Stimulated activated CD4-positive, alpha-beta T cell treated with anti-CD3 and anti-CD28 coated beads, Interleukin-4, amount 100 ng/mL, for 48 hours (primary cell): ENCODE measurements at regions not wholly inside any gene's neighbourhood (a gene's known extent, or its start where the extent isn't known, plus 50 kb on each side); places are given as distances from the start of the nearest gene placed in this dataset.
"Not testable (repeated sequence)": the region's sequence is repeated elsewhere in the genome, so short reads cannot be mapped to it uniquely, and the experiment has no call there.

Experiments used
- DNase-seq, 2 donors: peaks; one replicate each; pipeline ENCODE4 v3.0.0-alpha.2; 2020; ENCODE audit warnings: low read depth in 2 of 2

DNA sequence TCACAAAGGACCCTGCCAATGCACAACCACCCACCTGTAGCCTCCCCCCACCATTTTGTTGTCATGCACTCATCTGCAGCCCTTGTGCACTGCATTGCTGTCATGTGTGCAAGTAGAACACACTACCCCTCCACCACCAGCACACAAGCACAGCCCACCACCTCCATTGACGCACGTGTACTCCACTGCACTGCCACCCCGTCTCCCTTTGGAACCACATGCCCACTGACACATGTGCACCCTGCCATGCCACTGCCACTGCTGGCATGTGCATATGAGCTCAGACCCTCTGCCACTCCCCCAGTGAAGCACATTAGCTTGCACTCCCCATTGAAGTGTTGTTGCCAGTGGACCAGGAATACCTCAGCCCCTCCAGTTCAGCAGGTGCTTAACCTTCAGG lies 530.3 kb upstream of the ACO1 start:
- DNase-seq = no peak

GRCh38 chr9:31868830-31869229 lies 515.6 kb upstream of the ACO1 start:
- no peak for DNase-seq

DNA sequence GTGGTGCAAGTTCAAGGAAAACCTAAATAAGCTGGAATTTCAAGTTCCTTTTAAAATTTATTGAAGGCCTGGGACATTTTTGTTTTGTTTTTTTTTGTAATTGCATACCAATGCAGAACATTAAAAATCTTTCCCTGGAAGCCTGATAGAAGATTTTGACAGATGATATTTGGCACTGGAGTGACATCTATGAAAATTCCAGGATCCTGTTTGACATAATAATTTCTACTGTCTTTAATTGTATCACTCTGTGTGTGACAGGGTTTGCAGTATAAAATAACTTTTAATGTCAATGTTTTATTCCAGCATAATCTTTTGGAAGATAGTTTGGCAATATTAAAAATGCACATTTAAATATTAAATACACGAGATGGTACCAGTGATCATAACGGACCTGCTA lies 514.2 kb upstream of the ACO1 start:
- no peak for DNase-seq

DNA sequence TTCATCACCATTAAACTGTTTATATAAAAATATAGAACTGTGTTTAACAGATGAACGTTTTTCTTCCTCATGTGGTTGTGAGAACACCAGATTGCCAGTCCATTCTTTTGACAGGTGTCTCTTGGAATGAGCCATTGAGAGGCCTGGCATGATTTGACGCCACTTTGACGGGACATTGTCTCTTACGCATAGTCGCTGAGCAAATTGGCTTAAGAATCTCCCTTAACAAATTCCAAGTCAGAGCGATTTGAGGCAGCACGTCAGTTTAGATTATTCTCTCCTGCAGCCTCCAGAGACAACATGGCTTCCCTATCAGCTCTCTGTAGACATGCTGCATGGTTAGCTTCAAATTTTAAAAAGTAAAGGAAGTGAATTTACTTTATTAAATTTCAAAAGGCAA lies 510.7 kb upstream of the ACO1 start:
- DNase-seq = no peak

DNA sequence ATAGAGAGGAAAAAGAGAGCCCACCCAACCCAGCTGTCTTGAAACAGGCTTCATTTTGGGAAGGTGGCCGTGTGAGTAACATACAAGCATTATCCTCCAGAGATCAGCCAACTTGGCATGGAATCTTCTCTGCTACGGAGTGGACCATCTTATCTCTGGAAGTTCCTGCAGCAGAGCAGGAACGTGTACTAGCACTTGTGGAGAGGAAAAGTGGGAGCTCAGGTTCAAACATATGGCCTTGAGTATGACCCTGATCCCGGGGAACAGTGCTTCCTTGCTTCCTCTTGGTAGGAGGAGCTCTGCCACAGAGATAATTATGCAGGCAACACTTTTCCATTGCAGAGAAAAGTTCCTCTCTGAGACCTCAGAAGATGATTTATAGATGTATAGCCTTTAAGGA lies 490.4 kb upstream of the ACO1 start:
- DNase-seq = no peak

- DNase-seq = no peak
These were observed 476.1 kb upstream of the ACO1 start for GRCh38 chr9:31908158-31908890.

- DNase-seq = no peak
These were observed 475.5 kb upstream of the ACO1 start for GRCh38 chr9:31908891-31909480.

DNA sequence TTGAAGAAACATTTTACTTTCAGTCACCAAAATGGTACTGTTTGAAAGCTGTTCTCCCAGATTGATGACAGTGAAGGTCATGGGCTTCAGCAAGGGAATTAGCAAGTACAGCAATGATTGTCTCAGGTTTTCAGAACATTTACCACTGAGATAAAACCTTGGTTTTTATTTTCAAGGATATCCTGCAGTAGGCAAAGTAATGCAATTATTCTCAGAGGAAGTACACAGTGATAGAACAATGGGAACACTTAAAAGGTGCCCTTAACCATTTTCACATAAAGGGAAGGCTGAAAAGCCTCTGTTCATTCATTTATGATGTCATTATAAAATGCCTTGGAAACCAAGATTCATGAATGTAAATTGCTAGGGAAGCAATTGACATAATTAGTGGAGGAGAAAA lies 471.8 kb upstream of the ACO1 start:
- no peak for DNase-seq

DNA sequence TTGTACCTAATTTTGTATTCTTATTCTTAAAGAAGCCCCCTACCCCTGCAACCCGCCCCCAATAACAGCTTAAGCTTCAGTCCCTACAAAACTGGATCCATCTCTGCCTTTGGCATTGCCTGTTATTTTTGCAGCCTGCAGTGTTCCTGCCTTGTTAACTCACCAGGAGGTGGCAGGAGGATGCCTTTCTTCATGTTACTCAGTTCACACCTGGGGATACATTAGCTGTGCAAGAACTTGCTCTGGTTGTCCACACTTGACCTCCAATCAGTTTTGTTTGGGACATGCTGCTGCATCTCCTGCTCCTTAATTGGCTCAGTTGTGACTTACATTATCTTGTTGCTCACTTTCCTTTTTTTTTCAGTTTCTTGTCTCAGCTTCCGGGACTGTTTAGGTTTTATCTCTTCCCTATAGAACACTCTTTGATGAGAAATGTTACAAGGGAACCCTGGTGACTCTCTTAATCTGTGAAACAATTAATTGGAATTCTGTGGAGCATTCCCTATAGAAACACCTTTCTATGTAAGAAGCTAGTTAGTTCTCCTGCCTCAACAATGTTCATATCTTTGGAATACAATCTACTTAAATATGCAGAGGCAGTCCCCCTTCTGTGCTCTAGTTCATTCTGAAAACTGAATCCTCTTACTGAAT lies 467.7 kb upstream of the ACO1 start:
- no peak for DNase-seq

GRCh38 chr9:31937737-31938136 lies 446.7 kb upstream of the ACO1 start:
- DNase-seq = not testable (repeated sequence)

GRCh38 chr9:31950756-31951155 lies 433.7 kb upstream of the ACO1 start:
- no peak for DNase-seq

- no peak for DNase-seq
These were observed 425.9 kb upstream of the ACO1 start for GRCh38 chr9:31958572-31958971.

GRCh38 chr9:31969552-31969951 lies 414.9 kb upstream of the ACO1 start:
- DNase-seq = no peak

DNA sequence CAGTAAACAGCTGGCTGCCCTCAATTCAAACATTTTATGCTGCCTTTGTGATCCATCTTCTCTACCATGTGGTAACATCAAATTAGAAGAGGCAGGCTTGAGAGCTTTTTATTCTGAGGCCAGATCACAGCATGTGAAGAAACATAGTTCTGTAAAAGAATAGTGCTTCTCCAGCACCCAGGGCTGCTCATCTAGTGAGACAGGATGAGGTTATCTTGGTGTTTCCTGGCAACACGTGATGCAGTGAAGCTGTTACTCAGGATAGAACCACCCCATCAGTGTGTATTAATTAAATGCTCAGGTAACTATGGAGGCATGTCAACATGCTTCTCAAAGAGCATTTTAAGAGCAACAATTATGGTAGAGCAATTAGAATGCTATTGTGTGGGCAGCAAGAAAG lies 400.5 kb upstream of the ACO1 start:
- DNase-seq = no peak

DNA sequence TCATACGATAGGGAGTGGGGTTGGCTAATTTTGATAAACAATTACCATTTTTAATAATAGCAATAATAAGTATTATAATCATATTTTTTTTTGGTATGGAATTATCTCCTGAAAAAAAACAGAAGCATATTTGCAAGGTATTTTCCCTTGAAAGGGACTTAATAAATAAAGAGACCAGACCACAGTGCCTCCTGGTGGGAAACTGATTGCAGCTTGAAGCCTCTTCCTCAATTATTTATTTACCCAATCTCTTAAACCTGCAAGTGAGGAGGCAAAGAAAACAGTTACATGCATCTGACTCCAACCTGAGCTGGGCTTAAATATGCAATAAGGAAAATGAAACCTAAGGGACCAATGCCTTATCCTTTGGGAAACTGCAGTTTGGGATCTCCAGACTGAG lies 388.1 kb upstream of the ACO1 start:
- no peak for DNase-seq

DNA sequence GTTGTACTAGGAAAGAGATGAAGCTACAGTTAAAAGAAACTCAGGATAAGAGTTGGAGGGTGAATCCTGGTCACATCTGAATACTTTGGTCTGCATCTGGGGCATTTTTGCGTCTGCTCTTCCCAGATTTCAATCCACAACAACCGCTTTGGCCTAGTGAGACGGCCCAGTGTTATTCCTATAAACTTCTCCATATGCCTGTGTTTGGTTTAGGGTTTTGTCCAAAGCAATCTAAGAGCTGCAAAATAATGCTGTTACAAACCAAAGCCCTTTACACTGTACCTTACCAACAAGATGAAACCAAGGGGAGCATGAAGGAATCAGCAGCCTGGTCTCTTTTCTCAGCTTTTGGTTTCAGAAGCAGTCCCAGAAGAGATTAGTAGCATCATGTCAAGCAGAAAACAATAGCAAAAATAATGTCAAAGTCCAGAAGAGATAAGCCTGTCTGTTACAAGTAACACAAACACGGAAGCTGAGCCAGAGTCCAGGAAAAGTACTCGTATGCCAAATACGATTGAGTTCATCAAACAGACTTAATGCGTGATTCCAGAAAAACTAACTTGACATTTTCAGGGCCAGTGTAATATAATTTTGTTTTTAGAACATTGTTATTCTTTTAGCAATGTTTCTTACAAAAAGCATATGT lies 379.9 kb upstream of the ACO1 start:
- DNase-seq = no peak

- no peak for DNase-seq
These were observed 374.1 kb upstream of the ACO1 start for GRCh38 chr9:32010322-32010721.

- DNase-seq = no peak
These were observed 373.4 kb upstream of the ACO1 start for GRCh38 chr9:32011049-32011448.

DNA sequence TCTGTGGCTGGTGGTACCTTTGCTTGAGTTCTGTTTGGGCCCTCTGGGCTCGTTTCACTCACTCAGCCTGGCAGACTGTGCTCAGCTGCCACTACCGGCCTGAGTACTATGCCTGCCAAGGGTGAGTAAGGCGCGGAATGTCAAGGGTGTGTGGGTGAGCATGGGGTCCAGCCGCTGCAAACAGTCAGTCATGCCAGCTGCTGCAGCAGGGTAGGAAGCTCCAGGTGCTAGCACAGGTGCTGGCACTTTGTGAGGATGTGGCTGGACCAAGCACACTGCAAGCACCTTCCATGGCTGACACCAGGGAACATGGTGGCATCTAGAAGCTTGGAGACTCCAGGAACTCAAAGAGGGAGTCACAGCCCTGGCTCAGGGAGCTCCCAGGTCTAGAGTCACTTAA lies 368.6 kb upstream of the ACO1 start:
- DNase-seq = no peak

DNA sequence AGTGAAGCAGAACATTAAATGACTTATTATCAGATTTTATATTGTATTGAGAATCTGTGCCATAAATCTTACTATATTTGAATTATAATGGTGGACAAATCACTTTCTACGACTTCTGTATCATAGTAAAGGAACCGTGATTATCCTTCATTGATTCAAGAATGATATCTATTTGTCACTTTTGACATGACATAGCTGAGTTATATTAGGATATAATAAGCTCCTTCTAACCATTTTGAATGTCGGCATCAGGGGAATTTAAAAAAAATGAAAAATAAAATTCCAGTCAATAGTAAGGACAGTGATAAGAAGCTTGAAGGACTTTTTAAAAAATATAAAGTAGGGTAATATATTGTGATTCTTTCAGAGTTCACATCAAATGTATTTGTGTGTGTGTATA lies 338.9 kb upstream of the ACO1 start:
- no peak for DNase-seq

- DNase-seq = no peak
These were observed 317.2 kb upstream of the ACO1 start for GRCh38 chr9:32067261-32067660.

GRCh38 chr9:32069169-32069813 lies 315.2 kb upstream of the ACO1 start:
- no peak for DNase-seq
